ENCODE measurements at regions not wholly inside any gene's neighbourhood (a gene's known extent, or its start where the extent isn't known, plus 50 kb on each side); places are given as distances from the start of the nearest gene placed in this dataset.

GRCh38 chr16:52837251-52837650 lies 215.4 kb downstream of the CHD9NB start:
- TF ChIP-seq TCF12 (IDR thresholded peaks at IDR 0.05; ENCODE audit: low read depth) (no peak), USF1 (IDR thresholded peaks at IDR 0.05) (no peak), FOXM1 (IDR thresholded peaks at IDR 0.05; ENCODE audit: borderline replicate concordance, low read depth) (no peak), ZBTB7A (IDR thresholded peaks at IDR 0.05; ENCODE audit: low read depth) (no peak), RAD21 (IDR thresholded peaks at IDR 0.05; ENCODE audit: low read depth) (no peak), REST (IDR thresholded peaks at IDR 0.05; ENCODE audit: low read depth) (no peak), TEAD4 (IDR thresholded peaks at IDR 0.05) (no peak), EP300 (IDR thresholded peaks at IDR 0.05; ENCODE audit: borderline replicate concordance) (no peak), NFIC (IDR thresholded peaks at IDR 0.05) (no peak), CREB1 (IDR thresholded peaks at IDR 0.05; ENCODE audit: low read depth) (no peak), CEBPB (IDR thresholded peaks at IDR 0.05) (no peak), MAX (IDR thresholded peaks at IDR 0.05) (no peak)

GRCh38 chr16:52834736-52835465 lies 217.8 kb downstream of the CHD9NB start:
- TF ChIP-seq MAX (IDR thresholded peaks at IDR 0.05) (no peak), USF1 (IDR thresholded peaks at IDR 0.05) (no peak), CREB1 (IDR thresholded peaks at IDR 0.05; ENCODE audit: low read depth) (no peak), ZBTB7A (IDR thresholded peaks at IDR 0.05; ENCODE audit: low read depth) (no peak), TCF12 (IDR thresholded peaks at IDR 0.05; ENCODE audit: low read depth) (no peak), TEAD4 (IDR thresholded peaks at IDR 0.05) (no peak), RAD21 (IDR thresholded peaks at IDR 0.05; ENCODE audit: low read depth) (no peak), NFIC (IDR thresholded peaks at IDR 0.05) (no peak), YY1 (IDR thresholded peaks at IDR 0.05; ENCODE audit: low read depth) (no peak), TAF1 (IDR thresholded peaks at IDR 0.05; ENCODE audit: low read depth) (no peak), REST (IDR thresholded peaks at IDR 0.05; ENCODE audit: low read depth) (no peak), CEBPB (IDR thresholded peaks at IDR 0.05) (no peak), EP300 (IDR thresholded peaks at IDR 0.05; ENCODE audit: borderline replicate concordance) (no peak), EGR1 (IDR thresholded peaks at IDR 0.05) (no peak), FOXM1 (IDR thresholded peaks at IDR 0.05; ENCODE audit: borderline replicate concordance, low read depth) (no peak)

GRCh38 chr16:52832771-52833170 lies 219.9 kb downstream of the CHD9NB start:
- TF ChIP-seq TEAD4 (IDR thresholded peaks at IDR 0.05) = no peak

- no peak for TF ChIP-seq EGR1 (IDR thresholded peaks at IDR 0.05)
- TF ChIP-seq USF1 (IDR thresholded peaks at IDR 0.05) = no peak
- no peak for TF ChIP-seq TEAD4 (IDR thresholded peaks at IDR 0.05)
- TF ChIP-seq CEBPB (IDR thresholded peaks at IDR 0.05) = no peak
- no peak for TF ChIP-seq TCF12 (IDR thresholded peaks at IDR 0.05; ENCODE audit: low read depth)
- TF ChIP-seq NFIC (IDR thresholded peaks at IDR 0.05) = no peak
These were observed 225.2 kb downstream of the CHD9NB start for GRCh38 chr16:52827456-52827855.

GRCh38 chr16:52825892-52826291 lies 226.8 kb downstream of the CHD9NB start:
- TF ChIP-seq REST (IDR thresholded peaks at IDR 0.05; ENCODE audit: low read depth) (no peak), CREB1 (IDR thresholded peaks at IDR 0.05; ENCODE audit: low read depth) (no peak), MAX (IDR thresholded peaks at IDR 0.05) (no peak), USF1 (IDR thresholded peaks at IDR 0.05) (no peak), EGR1 (IDR thresholded peaks at IDR 0.05) (no peak), CEBPB (IDR thresholded peaks at IDR 0.05) (no peak), EP300 (IDR thresholded peaks at IDR 0.05; ENCODE audit: borderline replicate concordance) (no peak)

Measured in Ishikawa (cell line).